ENCODE measurements at regions not wholly inside any gene's neighbourhood (a gene's known extent, or its start where the extent isn't known, plus 50 kb on each side); places are given as distances from the start of the nearest gene placed in this dataset.
"Not testable (repeated sequence)": the region's sequence is repeated elsewhere in the genome, so short reads cannot be mapped to it uniquely, and the experiment has no call there.

DNA sequence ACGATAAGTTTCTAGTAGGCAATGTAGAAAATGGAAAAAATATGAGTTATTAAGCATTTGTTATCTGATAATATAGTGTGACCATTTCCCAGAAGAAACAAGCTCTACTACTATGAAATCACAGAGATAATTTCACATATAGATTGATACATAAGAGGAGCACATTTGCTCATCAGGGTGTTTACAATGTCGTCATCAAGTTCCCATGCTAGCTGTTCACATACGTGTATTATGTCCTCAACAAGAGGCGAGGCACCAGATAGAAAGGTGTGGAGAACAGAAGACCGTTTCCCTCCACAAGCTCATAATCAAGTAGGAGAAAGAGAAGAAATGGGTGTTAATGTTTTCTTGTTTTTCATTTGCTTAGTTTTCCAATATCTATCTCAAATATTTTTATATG is 326.1 kb upstream of the ARID1B start:
- no peak for DNase-seq (ENCODE audit: low read depth in 2 of 2)

- no peak for DNase-seq (ENCODE audit: low read depth in 2 of 2)
Measured at GRCh38 chr6:156450421-156450820, 326.8 kb upstream of the ARID1B start.

DNA sequence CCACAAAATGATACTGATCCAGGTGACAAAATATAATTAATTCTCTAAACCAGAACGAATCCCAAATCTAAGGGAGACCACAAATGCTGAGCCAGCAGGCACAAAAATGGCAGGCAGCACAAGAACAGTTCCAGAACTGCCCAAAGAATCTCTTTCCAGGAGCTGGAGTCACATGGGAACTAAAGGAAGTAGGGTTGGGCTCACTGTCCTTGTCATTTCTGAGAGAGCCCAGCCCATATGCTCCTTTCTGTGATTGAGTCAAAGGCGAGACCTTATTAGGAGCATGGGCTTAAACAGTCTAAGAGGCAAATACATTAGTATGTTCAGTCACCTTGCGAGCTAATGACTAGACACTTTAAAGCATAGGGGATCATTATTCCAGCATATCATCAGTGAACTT is 327.6 kb upstream of the ARID1B start:
- no peak for DNase-seq (ENCODE audit: low read depth in 2 of 2)

GRCh38 chr6:156449128-156449527 is 328.1 kb upstream of the ARID1B start:
- no peak for DNase-seq (ENCODE audit: low read depth in 2 of 2)

GRCh38 chr6:156448579-156448978 is 328.6 kb upstream of the ARID1B start:
- DNase-seq (ENCODE audit: low read depth in 2 of 2) = no peak

DNA sequence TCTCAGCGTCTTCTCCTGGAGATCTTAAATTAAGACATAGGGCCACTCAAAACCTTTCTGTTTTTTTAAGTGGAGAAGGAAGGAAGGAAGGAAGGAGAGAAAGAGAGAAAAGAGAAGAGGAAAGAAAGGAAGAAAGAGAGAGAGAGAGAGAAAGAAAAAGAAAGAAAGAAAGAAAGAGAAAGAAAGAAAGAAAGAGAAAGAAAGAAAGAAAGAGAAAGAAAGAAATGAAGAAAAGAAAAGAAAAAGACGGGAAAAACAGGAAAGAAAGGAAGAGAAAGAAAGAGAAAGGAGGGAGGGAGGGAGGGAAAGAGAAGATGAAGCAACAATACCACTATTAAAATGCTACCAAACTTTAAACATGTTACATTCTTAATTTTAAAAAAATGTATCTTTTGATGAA is 336.5 kb upstream of the ARID1B start:
- DNase-seq (ENCODE audit: low read depth in 2 of 2) = no peak

DNA sequence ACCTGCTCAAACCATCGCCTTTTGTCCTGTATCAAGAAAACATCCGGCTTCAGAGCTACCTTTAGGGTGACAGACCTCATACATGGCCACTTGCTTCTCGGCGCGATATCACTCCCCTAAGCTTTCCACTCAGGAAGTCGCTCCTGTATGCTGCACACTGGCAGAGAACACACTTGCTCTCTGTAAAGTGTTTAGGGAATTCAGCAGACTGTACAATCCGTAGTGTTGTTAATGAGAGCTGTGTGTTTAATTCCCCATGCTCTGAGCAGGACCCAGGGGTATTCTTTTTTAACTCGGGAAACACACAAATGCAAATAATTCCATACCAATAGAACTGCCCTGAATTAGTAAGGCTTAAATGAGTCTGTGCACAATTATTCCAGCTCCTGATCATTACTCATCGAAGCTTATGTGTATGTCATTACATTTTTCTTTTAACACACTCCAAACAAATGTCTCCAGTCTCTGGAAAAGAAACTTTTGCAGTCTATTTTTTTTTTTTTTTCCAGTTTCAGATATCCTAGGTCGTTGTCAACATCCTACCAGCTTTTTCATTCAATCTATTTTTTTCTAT is 338.7 kb upstream of the ARID1B start:
- no peak for DNase-seq (ENCODE audit: low read depth in 2 of 2)

GRCh38 chr6:156437121-156437879 is 339.9 kb upstream of the ARID1B start:
- no peak for DNase-seq (ENCODE audit: low read depth in 2 of 2)

DNA sequence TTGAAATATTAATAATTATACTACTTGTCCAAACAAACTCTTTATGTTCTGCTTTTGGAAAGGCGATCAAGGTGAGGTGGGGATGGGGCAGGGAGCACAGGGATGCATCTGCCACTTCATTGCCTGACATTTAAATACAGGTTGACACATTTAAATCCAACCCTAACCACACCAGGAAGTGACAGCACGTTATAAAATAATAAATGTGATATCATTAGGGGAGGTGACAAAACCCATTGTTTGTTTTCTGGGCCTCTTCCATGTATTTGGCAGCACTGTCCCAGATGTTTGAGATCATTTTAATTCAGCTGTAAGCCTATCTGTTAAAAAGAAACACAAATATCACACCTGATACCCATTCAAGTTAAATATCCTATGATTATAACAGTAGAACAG is 342.4 kb upstream of the ARID1B start:
- DNase-seq (ENCODE audit: low read depth in 2 of 2) = no peak

DNA sequence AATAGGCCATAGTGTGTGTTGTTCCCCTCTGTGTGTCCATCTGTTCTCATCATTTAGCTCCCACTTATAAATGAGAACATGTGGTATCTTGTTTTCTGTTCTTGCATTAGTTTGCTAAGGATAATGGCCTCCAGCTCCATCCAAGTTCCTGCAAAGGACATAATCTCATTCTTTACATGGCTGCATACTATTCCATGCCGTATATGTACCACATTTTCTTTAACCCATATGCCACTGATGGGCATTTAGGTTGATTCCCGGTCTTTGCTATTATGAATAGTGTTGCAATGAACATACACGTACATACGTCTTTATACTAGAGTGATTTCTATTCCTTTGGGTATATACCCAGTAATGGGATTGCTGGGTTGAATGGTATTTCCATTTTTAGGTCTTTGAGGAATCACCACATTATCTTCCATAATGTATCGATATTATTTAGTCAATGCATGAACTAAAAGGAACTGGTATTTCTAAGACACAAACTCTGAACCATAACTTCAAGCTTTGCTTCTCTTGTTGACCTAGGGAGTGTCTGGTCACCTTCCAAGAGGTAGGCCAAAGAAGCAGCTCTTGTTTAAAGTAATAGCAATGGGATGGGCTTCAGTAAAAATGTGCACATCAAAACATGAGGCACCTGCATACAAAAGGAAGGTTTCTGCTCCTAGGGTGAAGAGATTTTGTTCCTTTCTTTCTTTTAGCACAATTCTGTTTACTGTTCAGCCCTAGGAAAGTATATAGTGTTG is 343.0 kb upstream of the ARID1B start:
- DNase-seq (ENCODE audit: low read depth in 2 of 2) = no peak

DNA sequence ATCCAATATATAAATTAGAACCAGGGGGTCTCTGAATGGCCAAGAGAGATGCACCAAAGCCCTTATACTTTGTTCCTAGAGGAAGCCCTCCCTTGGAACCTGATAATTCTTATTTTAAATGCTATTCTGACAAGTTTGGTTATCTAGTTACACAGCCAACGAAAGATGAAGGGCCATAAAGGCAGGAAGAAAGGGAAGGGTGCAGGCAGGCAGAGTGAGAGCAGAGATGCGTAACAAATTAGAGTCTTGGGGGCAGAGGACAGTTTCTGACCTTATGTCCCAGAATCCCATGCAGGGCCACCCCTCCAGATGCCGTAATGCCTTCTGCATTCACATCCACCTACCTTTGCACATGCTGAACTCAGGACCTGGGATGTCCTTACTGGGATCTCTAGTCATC is 344.6 kb upstream of the ARID1B start:
- no peak for DNase-seq (ENCODE audit: low read depth in 2 of 2)

DNA sequence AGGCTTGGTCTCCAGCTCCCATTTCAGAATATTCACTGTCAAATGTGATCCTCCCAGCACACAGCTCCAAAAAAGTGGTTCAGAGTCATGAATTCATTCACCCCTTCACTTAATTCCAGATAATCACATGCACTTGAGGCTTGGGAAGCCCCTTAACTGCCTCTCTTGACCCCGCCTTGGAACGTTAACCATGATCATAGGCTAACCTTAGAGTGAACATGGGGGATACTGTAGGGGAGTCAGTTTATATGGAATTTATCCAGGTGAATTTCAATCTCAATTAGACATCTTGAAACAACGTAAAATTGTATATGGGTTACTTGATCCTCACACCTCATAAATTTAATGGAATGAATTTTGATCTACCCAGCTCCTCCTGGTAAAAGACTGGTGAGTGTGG is 346.8 kb upstream of the ARID1B start:
- DNase-seq (ENCODE audit: low read depth in 2 of 2) = no peak

GRCh38 chr6:156427345-156427744 is 349.8 kb upstream of the ARID1B start:
- no peak for DNase-seq (ENCODE audit: low read depth in 2 of 2)

- DNase-seq (ENCODE audit: low read depth in 2 of 2) = no peak
Measured at GRCh38 chr6:156425359-156426020, 351.7 kb upstream of the ARID1B start.

DNA sequence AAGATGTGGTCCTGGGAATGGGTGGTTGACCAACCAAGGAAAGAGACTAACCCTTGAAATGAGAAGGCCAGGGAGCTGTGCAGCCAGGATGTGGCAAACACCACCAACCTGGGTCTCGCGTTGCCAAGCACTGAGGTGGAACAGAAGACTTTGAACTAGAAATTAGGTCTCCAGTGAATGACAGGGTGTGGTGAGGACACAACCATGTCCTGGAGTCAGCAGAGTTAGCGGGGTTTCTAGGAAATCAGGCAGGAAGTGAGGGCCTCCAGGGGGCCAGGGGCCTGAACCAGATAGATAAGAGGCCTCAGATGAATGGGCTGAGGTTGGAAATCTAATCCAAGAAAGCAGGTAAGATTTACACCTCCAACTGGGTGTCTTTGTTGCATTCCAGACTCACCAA is 353.3 kb upstream of the ARID1B start:
- peak in 1 of 2 experiments; percentile 2 for DNase-seq (ENCODE audit: low read depth in 2 of 2)

DNA sequence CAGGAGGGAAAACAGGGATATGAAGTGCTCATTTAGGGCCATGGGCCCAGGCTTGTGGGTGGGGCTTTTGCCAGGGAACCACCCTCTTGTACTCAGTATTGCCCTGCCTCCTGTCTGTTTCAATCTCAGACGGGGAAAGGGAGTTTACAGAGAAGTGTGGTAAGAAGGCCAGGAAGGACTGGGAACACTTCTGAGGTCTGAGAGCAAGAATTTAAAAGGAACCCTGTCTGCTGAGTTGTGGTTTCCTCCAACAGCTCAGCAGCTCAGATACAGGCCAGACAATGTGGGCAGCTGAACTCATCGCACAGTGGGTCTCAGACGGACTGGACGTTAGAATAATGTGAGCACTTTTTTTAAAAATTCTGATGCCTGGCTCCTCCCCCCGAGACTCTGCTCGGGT is 354.1 kb upstream of the ARID1B start:
- DNase-seq (ENCODE audit: low read depth in 2 of 2) = no peak

GRCh38 chr6:156421933-156422332 is 355.2 kb upstream of the ARID1B start:
- no peak for DNase-seq (ENCODE audit: low read depth in 2 of 2)

- DNase-seq (ENCODE audit: low read depth in 2 of 2) = not testable (repeated sequence)
Measured at GRCh38 chr6:156421301-156421700, 355.9 kb upstream of the ARID1B start.

DNA sequence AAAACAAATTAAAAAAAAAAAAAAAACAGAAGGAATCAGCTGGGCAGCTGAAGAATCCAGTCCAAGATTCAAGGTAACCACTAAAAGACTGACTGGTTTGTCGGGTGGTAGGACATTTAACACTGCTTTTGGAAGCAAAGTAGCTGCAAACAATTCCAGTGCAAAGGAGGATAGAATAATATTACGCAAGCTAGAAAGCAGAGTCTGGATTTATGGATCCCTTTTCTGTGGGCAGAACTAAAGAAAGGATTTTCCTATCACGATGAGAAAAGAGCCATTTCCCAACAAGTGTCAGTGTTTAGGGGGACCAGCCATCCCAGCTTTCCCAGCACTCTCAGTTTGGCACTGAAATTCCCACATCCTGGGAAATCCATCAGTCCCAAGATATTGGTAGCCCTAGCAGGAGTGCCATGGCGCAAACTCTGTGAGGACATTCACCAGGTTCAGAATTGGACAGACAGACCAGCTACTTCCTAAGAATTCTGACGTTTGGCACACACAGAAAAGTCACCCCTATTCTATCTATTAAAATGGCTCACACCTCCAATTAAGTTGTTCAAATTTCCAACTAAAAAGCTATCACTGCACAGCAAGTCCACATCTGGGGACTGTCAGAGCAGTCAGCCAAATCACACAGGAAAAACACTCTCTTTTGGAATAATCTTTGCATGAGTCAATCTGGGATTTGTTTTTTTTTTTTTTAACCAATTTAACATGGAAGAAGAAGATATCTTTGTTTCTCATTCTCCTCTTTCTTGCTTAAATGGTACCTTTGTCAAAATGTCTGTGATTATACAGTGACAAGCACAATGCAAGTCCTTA is 356.8 kb upstream of the ARID1B start:
- no peak for DNase-seq (ENCODE audit: low read depth in 2 of 2)

- no peak for DNase-seq (ENCODE audit: low read depth in 2 of 2)
Measured at GRCh38 chr6:156419594-156419993, 357.6 kb upstream of the ARID1B start.

- no peak for DNase-seq (ENCODE audit: low read depth in 2 of 2)
Measured at GRCh38 chr6:156418253-156418652, 358.9 kb upstream of the ARID1B start.

- no peak for DNase-seq (ENCODE audit: low read depth in 2 of 2)
Measured at GRCh38 chr6:156416391-156416790, 360.8 kb upstream of the ARID1B start.
